Retina (tissue), 1 donor: ENCODE measurements at regions not wholly inside any gene's neighbourhood (a gene's known extent, or its start where the extent isn't known, plus 50 kb on each side); places are given as distances from the start of the nearest gene placed in this dataset.
"Not testable (repeated sequence)": the region's sequence is repeated elsewhere in the genome, so short reads cannot be mapped to it uniquely, and the experiment has no call there.

Experiments used
- DNase-seq: peaks from one replicate; pipeline ENCODE4 v3.0.0-alpha.2; 2016

DNA sequence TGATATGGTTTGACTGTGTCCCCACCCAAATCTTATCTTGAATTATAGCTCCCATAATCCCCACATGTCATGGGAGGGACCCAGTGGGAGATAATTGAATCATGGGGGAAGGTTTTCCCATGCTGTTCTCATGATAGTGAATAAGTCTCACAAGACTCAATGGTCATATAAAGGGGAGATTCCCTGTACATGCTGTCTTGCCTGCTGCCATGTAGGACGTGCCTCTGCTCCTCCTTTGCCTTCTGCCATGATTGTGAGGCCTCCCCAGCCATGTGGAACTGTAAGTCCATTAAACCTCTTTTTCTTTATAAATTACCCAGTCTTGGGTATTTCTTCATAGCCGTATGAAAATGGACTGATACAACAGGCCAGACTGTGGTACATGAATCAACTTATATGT is 68.5 kb upstream of the ADTRP start:
- DNase-seq = not testable (repeated sequence)

- no peak for DNase-seq
Observed at GRCh38 chr6:11845664-11846577, 67.3 kb upstream of the ADTRP start.

- not testable (repeated sequence) for DNase-seq
Observed at GRCh38 chr6:11842795-11843194, 64.2 kb upstream of the ADTRP start.

- no peak for DNase-seq
Observed at GRCh38 chr6:11835065-11835464, 56.5 kb upstream of the ADTRP start.

DNA sequence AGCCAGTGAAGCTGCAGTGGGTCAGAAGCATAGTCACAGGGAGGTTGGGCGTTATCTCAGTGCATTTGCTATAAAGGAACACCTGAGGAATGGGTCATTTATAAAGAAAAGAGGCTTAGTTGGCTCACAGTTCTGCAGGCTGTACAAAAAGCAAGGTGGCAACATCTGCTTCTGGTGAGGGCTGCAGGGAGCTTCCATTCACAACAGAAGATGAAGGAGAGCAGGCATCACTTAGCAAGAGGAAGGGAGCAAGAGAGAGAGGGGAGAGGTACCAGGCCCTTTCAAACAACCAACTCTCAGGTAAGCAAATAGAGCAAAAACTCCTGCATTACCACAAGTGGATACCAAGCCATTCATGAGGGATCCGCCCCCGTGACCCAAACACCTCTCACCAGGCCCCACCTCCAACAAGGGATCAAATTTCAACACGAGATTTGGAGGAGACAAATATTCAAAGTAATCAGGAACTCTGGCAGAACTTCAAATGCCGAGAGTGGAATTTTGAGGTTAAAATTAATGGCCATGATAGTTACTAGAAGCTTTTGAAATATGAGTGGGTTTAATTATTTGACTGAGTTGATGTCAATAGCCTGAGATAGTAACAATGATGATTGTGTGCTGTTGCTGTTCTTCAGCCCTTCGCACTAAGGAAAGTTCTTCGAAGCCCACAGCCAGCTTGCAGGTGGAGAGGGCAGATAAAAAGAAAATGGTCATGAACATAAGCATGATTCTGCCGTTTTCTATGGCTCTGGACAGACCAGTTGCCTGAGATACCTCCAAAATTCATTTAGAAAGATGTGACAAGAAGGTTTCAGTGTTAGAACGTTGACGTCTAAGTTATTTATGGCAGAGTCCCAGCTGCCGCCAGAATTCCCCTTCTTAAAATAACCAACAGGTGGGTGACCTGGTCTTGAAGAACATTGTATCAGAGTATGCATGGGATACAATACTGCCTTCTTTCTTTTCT is 55.3 kb upstream of the ADTRP start:
- DNase-seq = no peak

- DNase-seq = no peak
Observed at GRCh38 chr6:11831653-11832052, 53.0 kb upstream of the ADTRP start.

- DNase-seq = no peak
Observed at GRCh38 chr6:11830520-11830919, 51.9 kb upstream of the ADTRP start.

GRCh38 chr6:11830105-11830504 is 51.5 kb upstream of the ADTRP start:
- DNase-seq = no peak

DNA sequence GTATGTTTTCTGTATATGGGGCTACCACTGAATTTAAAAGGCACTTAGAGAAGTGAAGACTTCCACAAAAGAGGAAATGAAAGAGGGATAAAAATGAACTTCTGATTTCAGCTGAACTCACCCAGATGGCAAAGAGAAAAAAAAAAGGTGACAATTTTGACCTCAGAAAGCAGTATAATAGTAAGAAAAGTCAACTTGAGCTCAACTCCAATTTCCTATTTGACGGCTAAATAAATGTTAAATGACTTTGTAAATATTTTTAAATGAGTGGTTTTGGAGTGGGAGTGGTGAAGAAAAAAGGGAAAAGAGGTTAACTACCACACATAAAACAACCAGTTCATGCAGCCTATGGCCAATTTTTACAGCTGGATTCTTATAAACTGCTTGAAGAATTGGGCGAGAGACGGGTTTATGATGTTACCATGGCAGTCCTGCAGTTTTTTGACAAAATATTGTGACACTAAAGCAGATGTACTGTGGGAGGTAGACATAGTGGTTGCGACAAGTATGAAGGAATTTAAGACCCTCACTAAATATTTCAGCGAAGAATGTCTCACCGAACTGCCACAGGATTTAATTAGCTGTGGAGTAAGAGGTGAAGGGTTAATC is 49.8 kb upstream of the ADTRP start:
- no peak for DNase-seq
